ENCODE measurements at regions not wholly inside any gene's neighbourhood (a gene's known extent, or its start where the extent isn't known, plus 50 kb on each side); places are given as distances from the start of the nearest gene placed in this dataset.

GRCh38 chr7:121579639-121580038, 183.5 kb upstream of the FAM3C start:
- POLR2A ChIA-PET (ENCODE audit: unreplicated experiment) = no interaction called here
- no peak overlapping the region for H3K27ac ChIP-seq (ENCODE audit: insufficient read depth, low read length)
- in situ Hi-C loops (cut with MboI; ENCODE audit: low sequenced_read_pairs) = no loop called here

More at GRCh38 chr7:121579639-121580038, 183.5 kb upstream of the FAM3C start:
- Histone ChIP-seq H3K9ac (ENCODE audit: low read depth, low read length) (no peak overlapping the region), H3K27me3 (ENCODE audit: control insufficient read depth, insufficient read depth, low read length) (peaks cover 15% of the 10 kb centered on the region), H3K9me3 (ENCODE audit: control insufficient read depth, insufficient read depth, low read length) (no peaks in the 10 kb centered on the region), H3K36me3 (ENCODE audit: control insufficient read depth, insufficient read depth, low read length) (no peaks in the 10 kb centered on the region), H4K20me1 (ENCODE audit: insufficient read depth, low read length) (no peaks in the 10 kb centered on the region), H3K4ac (ENCODE audit: low read depth, low read length) (no peak overlapping the region), H3K56ac (ENCODE audit: extremely low read depth, insufficient read depth, low read length) (no peak overlapping the region), H3K4me2 (ENCODE audit: low read depth, low read length) (no peak overlapping the region), H3K9me1 (ENCODE audit: insufficient read depth, low read length) (no peaks in the 10 kb centered on the region), H2AK9ac (replicated peaks; ENCODE audit: low read depth, low read length, poor library complexity) (no peak overlapping the region), H3K23ac (ENCODE audit: low read depth, low read length) (no peak overlapping the region), H2BK5ac (ENCODE audit: low read depth, low read length, poor library complexity, severe bottlenecking) (no peak overlapping the region), H3K14ac (replicated peaks; ENCODE audit: low read depth, low read length) (no peak overlapping the region), H3K79me1 (ENCODE audit: low read depth in 1 of 2, low read length in 2 of 2) (no peaks in the 10 kb centered on the region), H4K91ac (ENCODE audit: insufficient read depth, low read depth, low read length) (no peak overlapping the region), H2BK20ac (ENCODE audit: low read depth, low read length) (no peak overlapping the region), H4K8ac (ENCODE audit: low read depth in 2 of 2, low read length in 2 of 2) (no peak overlapping the region), H2BK15ac (ENCODE audit: low read depth, low read length) (no peak overlapping the region), H3K4me1 (ENCODE audit: control insufficient read depth, insufficient read depth, low read length) (no peaks in the 10 kb centered on the region), H4K5ac (ENCODE audit: low read depth, low read length) (no peak overlapping the region), H2BK120ac (ENCODE audit: low read depth, low read length) (no peak overlapping the region), H3K4me3 (ENCODE audit: insufficient read depth, low read depth, low read length) (no peak overlapping the region), H3K18ac (ENCODE audit: low read depth, low read length) (no peak overlapping the region), H2AFZ (replicated peaks; ENCODE audit: low read length, poor library complexity) (no peak overlapping the region), H2AK5ac (ENCODE audit: low read depth, low read length) (no peak overlapping the region)
- intact Hi-C loops (cut with micrococcal nuclease) (no loop called here), dilution Hi-C loops (cut with HindIII; ENCODE audit: low sequenced_read_pairs, unreplicated experiment) (no loop called here)
- TF ChIP-seq NFE2L2 (IDR thresholded peaks at IDR 0.05; ENCODE audit: low read depth, low read length) (no peak), RFX5 (IDR thresholded peaks at IDR 0.05; ENCODE audit: low read depth, low read length) (no peak), RAD21 (IDR thresholded peaks at IDR 0.05; ENCODE audit: low read length) (no peak), FOS (IDR thresholded peaks at IDR 0.05; ENCODE audit: low read depth, low read length) (no peak), MXI1 (IDR thresholded peaks at IDR 0.05; ENCODE audit: borderline replicate concordance, low read depth, low read length) (no peak), MAZ (IDR thresholded peaks at IDR 0.05; ENCODE audit: borderline replicate concordance, low read depth, low read length) (no peak), ELK1 (IDR thresholded peaks at IDR 0.05; ENCODE audit: borderline replicate concordance, low read depth, low read length) (no peak), CHD1 (IDR thresholded peaks at IDR 0.05; ENCODE audit: low read depth, low read length) (no peak), CTCF (conservative IDR thresholded peaks at IDR 0.05; ENCODE audit: low read depth, low read length) (no peak), SMC3 (IDR thresholded peaks at IDR 0.05; ENCODE audit: low read depth, low read length) (no peak)
- CTCF ChIA-PET = no interaction called here
- ATAC-seq (ENCODE audit: low read depth) (no peak), DNase-seq (no peak)
- BruUV-seq (replicated peaks) = no TSS peak
- no CpG with 5 or more reads among the region's 1 CpG for WGBS, 2 experiments (ENCODE audit: extremely low coverage in 2 of 2, insufficient read length in 1 of 2)

All from IMR-90 (cell line).